Vagina (tissue), 2 donors: ENCODE measurements at regions not wholly inside any gene's neighbourhood (a gene's known extent, or its start where the extent isn't known, plus 50 kb on each side); places are given as distances from the start of the nearest gene placed in this dataset.

Experiments
- DNase-seq, 2 donors: peaks; one replicate each; pipeline ENCODE4 v3.0.0-alpha.2; 2017; ENCODE audit errors: extremely low spot score in 2 of 2
- H3K27ac ChIP-seq: fragments of 200-600 bp; sonication (generic); one replicate; pipeline ENCODE4 v1.5.1; 2019
- H3K27me3 ChIP-seq: fragments of 200-600 bp; sonication (generic); one replicate; pipeline ENCODE4 v1.5.1; 2019
- H3K36me3 ChIP-seq, 2 donors: fragments of 200-600 bp; sonication (generic); one replicate each; pipeline ENCODE4 v1.5.1; 2017 to 2019
- H3K4me1 ChIP-seq: fragments of 200-600 bp; sonication (generic); one replicate; pipeline ENCODE4 v1.5.1; 2019
- H3K4me3 ChIP-seq, 2 donors: fragments of 200-600 bp; sonication (generic); 1 replicate in 1 of 2; 2 replicates in 1 of 2; pipeline ENCODE4 v1.5.1; 2016 to 2019
- H3K9me3 ChIP-seq: fragments of 200-600 bp; sonication (generic); one replicate; pipeline ENCODE4 v1.5.1; 2019
- POLR2A ChIP-seq, 2 donors: fragments of 450-650 bp; IDR thresholded peaks; one replicate each; pipeline ENCODE4 v1.6.1; 2017; ENCODE audit warnings: antibody characterized with exemption in 2 of 2, mild to moderate bottlenecking in 2 of 2, moderate library complexity in 2 of 2
- POLR2AphosphoS5 ChIP-seq, 2 donors: sonication (generic); formaldehyde crosslinking; IDR thresholded peaks; one replicate each; pipeline ENCODE4 v1.9.0; 2017; ENCODE audit warnings: antibody characterized with exemption in 2 of 2, mild to moderate bottlenecking in 2 of 2, low read depth in 1 of 2; ENCODE audit not compliant: insufficient read depth in 1 of 2
- intact Hi-C: fragments of 100-400 bp; cut with DNase I; formaldehyde crosslinking; loops from one replicate; pipeline ENCODE4 v1.15.1; 2023
- TF ChIP-seq, protein P1 (sequence below), 3 experiments: fragments of 450-650 bp in 2 of 3; fragments of 200-600 bp in 1 of 3; sonication (generic) in 1 of 3; IDR thresholded peaks; one replicate each; pipeline ENCODE4 v1.5.1; 2017 to 2019; ENCODE audit warnings: antibody characterized with exemption in 3 of 3, mild to moderate bottlenecking in 2 of 3, moderate library complexity in 2 of 3

GRCh38 chr7:35334506-35334905 is 80.6 kb upstream of the TBX20 start:
- no peak for TF ChIP-seq POLR2A (IDR thresholded peaks at IDR 0.05)
- TF ChIP-seq, protein P1, sequence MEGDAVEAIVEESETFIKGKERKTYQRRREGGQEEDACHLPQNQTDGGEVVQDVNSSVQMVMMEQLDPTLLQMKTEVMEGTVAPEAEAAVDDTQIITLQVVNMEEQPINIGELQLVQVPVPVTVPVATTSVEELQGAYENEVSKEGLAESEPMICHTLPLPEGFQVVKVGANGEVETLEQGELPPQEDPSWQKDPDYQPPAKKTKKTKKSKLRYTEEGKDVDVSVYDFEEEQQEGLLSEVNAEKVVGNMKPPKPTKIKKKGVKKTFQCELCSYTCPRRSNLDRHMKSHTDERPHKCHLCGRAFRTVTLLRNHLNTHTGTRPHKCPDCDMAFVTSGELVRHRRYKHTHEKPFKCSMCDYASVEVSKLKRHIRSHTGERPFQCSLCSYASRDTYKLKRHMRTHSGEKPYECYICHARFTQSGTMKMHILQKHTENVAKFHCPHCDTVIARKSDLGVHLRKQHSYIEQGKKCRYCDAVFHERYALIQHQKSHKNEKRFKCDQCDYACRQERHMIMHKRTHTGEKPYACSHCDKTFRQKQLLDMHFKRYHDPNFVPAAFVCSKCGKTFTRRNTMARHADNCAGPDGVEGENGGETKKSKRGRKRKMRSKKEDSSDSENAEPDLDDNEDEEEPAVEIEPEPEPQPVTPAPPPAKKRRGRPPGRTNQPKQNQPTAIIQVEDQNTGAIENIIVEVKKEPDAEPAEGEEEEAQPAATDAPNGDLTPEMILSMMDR (IDR thresholded peaks at IDR 0.05): no peak
- no peak for TF ChIP-seq POLR2AphosphoS5 (IDR thresholded peaks at IDR 0.05; ENCODE audit: insufficient read depth in 1 of 2, low read depth in 1 of 2)
- no peaks in the 10 kb centered on the region for H3K9me3 ChIP-seq
- intact Hi-C loops: no loop called here
- H3K27me3 ChIP-seq: no peaks in the 10 kb centered on the region
- no peak for DNase-seq
- no peak overlapping the region for H3K4me3 ChIP-seq
- H3K4me1 ChIP-seq: no peaks in the 10 kb centered on the region
- no peaks in the 10 kb centered on the region for H3K36me3 ChIP-seq
- H3K27ac ChIP-seq: no peak overlapping the region

GRCh38 chr7:35333265-35333664 is 79.4 kb upstream of the TBX20 start:
- no peak for DNase-seq
- no peaks in the 10 kb centered on the region for H3K36me3 ChIP-seq
- no peaks in the 10 kb centered on the region for H3K4me1 ChIP-seq
- no peak overlapping the region for H3K4me3 ChIP-seq
- no peaks in the 10 kb centered on the region for H3K27me3 ChIP-seq
- intact Hi-C loops: no loop called here
- no peak overlapping the region for H3K27ac ChIP-seq
- H3K9me3 ChIP-seq: no peaks in the 10 kb centered on the region
- TF ChIP-seq POLR2AphosphoS5 (IDR thresholded peaks at IDR 0.05; ENCODE audit: insufficient read depth in 1 of 2, low read depth in 1 of 2) (no peak), POLR2A (IDR thresholded peaks at IDR 0.05) (no peak)
- TF ChIP-seq, protein P1 (IDR thresholded peaks at IDR 0.05): no peak

DNA sequence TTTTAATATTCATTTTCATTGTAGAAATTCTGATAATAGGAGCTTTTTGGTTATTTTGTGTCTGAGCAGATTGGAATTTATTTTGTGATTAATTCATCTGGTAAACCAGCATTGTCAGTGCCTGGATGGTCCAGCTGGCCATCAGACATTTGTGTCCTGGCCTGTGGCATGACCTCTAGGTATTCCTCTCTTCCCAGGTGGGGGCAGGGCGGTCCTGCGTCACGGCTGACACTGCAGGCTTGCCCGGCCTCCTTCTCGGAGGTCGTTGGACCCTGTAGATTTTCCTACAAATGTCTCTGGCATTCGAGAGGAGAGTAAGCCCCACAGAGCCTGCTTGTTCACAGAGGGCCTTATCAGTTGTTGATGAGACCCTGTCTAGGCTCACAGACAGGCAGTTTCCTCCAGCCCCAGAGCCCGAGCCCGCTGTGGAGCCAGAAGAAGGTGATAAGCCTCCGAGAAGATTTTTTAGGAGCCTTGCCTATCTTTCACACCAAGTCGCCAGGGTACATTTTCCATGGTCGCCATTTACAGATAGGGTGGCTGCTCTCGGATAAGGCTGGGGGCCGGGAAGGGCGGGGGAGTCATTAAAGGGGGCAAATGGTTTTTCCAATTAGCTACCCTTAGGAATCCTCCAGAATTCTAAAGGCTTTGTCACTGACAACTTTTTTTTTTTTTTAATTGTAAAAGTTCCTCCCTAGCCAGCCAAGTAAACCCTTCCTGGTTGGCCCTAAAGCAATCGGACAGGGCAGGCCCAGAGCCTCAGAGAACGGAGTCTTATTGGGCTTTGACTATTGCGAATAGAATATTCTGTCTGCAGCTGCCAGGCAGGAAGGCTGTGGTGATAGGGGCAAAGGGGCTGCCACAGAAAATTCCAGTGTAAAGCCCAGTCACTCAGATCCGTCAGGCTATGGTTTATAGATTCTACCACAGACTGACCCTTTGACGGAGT is 78.1 kb upstream of the TBX20 start:
- no peak for DNase-seq
- H3K4me3 ChIP-seq: no peak overlapping the region
- no peaks in the 10 kb centered on the region for H3K9me3 ChIP-seq
- no peak for TF ChIP-seq POLR2AphosphoS5 (IDR thresholded peaks at IDR 0.05; ENCODE audit: insufficient read depth in 1 of 2, low read depth in 1 of 2)
- no peak for TF ChIP-seq POLR2A (IDR thresholded peaks at IDR 0.05)
- TF ChIP-seq, protein P1 (IDR thresholded peaks at IDR 0.05): no peak
- H3K27me3 ChIP-seq: no peaks in the 10 kb centered on the region
- no peaks in the 10 kb centered on the region for H3K36me3 ChIP-seq
- intact Hi-C loops: no loop called here
- no peaks in the 10 kb centered on the region for H3K4me1 ChIP-seq
- H3K27ac ChIP-seq: no peak overlapping the region

DNA sequence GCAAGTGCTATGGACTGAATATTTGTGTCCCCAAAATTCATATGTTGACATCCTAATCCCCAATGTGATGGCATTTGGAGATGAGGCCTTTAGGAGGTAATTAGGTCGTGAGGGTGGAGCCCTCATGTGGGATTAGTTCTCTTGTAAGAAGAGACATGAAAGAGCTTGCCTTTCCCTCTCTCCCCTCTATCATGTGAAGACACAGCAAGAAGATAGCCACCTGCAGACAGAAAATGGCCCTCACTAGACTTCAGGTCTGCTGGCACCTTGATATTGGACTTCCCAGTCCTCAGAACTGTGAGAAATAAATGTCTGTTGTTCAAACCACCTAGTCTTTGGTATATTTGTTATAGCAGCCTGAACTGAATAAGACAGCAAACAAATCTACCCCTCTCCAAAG is 75.1 kb upstream of the TBX20 start:
- intact Hi-C loops: no loop called here
- no peak for TF ChIP-seq POLR2A (IDR thresholded peaks at IDR 0.05)
- TF ChIP-seq, protein P1 (IDR thresholded peaks at IDR 0.05): no peak
- TF ChIP-seq POLR2AphosphoS5 (IDR thresholded peaks at IDR 0.05; ENCODE audit: insufficient read depth in 1 of 2, low read depth in 1 of 2): no peak
- DNase-seq: no peak
- Histone ChIP-seq H3K36me3 (no peaks in the 10 kb centered on the region), H3K27ac (no peak overlapping the region), H3K4me3 (no peak overlapping the region), H3K27me3 (no peaks in the 10 kb centered on the region), H3K4me1 (no peaks in the 10 kb centered on the region), H3K9me3 (no peaks in the 10 kb centered on the region)

DNA sequence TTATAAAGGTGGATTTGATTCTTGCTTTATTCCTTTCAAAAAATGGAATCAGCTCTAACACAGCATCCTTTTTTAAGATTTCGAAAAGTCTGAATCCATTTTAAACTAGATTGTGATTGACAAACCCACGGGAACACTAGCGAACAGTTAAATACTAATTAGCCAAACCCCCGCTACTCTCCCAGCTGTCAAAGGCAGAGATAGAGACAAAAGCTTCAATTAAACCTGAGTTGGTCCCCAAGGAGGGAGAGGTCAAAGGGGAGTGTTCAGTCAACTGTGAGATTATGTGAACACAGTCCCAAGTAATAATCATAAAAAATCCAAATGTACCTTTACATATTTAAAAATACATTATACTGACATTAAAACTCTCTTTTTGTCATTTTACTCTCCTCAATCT is 65.7 kb upstream of the TBX20 start:
- Histone ChIP-seq H3K27me3 (no peaks in the 10 kb centered on the region), H3K4me3 (no peak overlapping the region), H3K4me1 (no peaks in the 10 kb centered on the region), H3K27ac (no peak overlapping the region), H3K36me3 (no peaks in the 10 kb centered on the region), H3K9me3 (no peaks in the 10 kb centered on the region)
- intact Hi-C loops: no loop called here
- DNase-seq: no peak
- TF ChIP-seq POLR2A (IDR thresholded peaks at IDR 0.05) (no peak), POLR2AphosphoS5 (IDR thresholded peaks at IDR 0.05; ENCODE audit: insufficient read depth in 1 of 2, low read depth in 1 of 2) (no peak)
- TF ChIP-seq, protein P1 (IDR thresholded peaks at IDR 0.05): no peak
